H9 (cell line): ENCODE measurements at regions not wholly inside any gene's neighbourhood (a gene's known extent, or its start where the extent isn't known, plus 50 kb on each side); places are given as distances from the start of the nearest gene placed in this dataset.

Experiments used
- DNase-seq: peaks from one replicate; pipeline ENCODE4 v3.0.0-alpha.2; 2017
- H2AFZ ChIP-seq: one replicate; pipeline ENCODE4 v1.6.1; 2013; ENCODE audit warnings: mild to moderate bottlenecking, low read length, control low read depth, moderate library complexity
- H2AK5ac ChIP-seq: 2 replicates; pipeline ENCODE4 v1.6.1; 2013; ENCODE audit warnings: low read length, control low read depth, mixed read lengths; ENCODE audit not compliant: insufficient read length
- H2BK120ac ChIP-seq: one replicate; pipeline ENCODE4 v1.6.1; 2013; ENCODE audit warnings: low read depth, mild to moderate bottlenecking, low read length, control low read depth, inconsistent platforms; ENCODE audit not compliant: poor library complexity, severe bottlenecking
- H2BK12ac ChIP-seq: 2 replicates; pipeline ENCODE4 v1.6.1; 2013; ENCODE audit warnings: low read length, control low read depth, mixed read lengths, low read depth; ENCODE audit not compliant: insufficient read length
- H2BK15ac ChIP-seq: 2 replicates; pipeline ENCODE4 v1.6.1; 2013; ENCODE audit warnings: low read depth, low read length, control low read depth
- H2BK20ac ChIP-seq: one replicate; pipeline ENCODE4 v1.6.1; 2013; ENCODE audit warnings: low read depth, mild to moderate bottlenecking, low read length, control low read depth, inconsistent platforms; ENCODE audit not compliant: poor library complexity, severe bottlenecking
- H2BK5ac ChIP-seq: 2 replicates; pipeline ENCODE4 v1.6.1; 2013; ENCODE audit warnings: low read length, control low read depth, mixed read lengths; ENCODE audit not compliant: insufficient read length
- H3K14ac ChIP-seq: 2 replicates; pipeline ENCODE4 v1.6.1; 2013; ENCODE audit warnings: low read length, control low read depth; ENCODE audit not compliant: insufficient read depth
- H3K18ac ChIP-seq: 2 replicates; pipeline ENCODE4 v1.6.1; 2013; ENCODE audit warnings: low read depth, mild to moderate bottlenecking, mixed read lengths, low read length, control low read depth; ENCODE audit not compliant: insufficient read length
- H3K23ac ChIP-seq: 2 replicates; pipeline ENCODE4 v1.6.1; 2013; ENCODE audit warnings: low read length, control low read depth, mixed read lengths, low read depth; ENCODE audit not compliant: insufficient read length
- H3K23me2 ChIP-seq: 2 replicates; pipeline ENCODE4 v1.6.1; 2013; ENCODE audit warnings: low read depth, mild to moderate bottlenecking, mixed read lengths, low read length, control low read depth; ENCODE audit not compliant: insufficient read length, poor library complexity, severe bottlenecking
- H3K27ac ChIP-seq: 2 replicates; pipeline ENCODE4 v1.5.1; 2013; ENCODE audit warnings: low read length, control low read depth, mixed read lengths, low read depth; ENCODE audit not compliant: insufficient read length
- H3K27me3 ChIP-seq: 2 replicates; pipeline ENCODE4 v1.6.1; 2013; ENCODE audit warnings: low read length, control low read depth, inconsistent platforms; ENCODE audit not compliant: insufficient read depth
- H3K4ac ChIP-seq: 2 replicates; pipeline ENCODE4 v1.6.1; 2013; ENCODE audit warnings: low read depth, mild to moderate bottlenecking, control low read depth, inconsistent platforms, low read length, moderate library complexity
- H3K4me1 ChIP-seq: 2 replicates; pipeline ENCODE4 v1.6.1; 2013; ENCODE audit warnings: low read length, control low read depth, inconsistent platforms; ENCODE audit not compliant: insufficient read depth
- H3K4me2 ChIP-seq: 2 replicates; pipeline ENCODE4 v1.6.1; 2013; ENCODE audit warnings: low read length, control low read depth, mixed read lengths; ENCODE audit not compliant: insufficient read length, insufficient read depth
- H3K56ac ChIP-seq: 2 replicates; pipeline ENCODE4 v1.6.1; 2013; ENCODE audit warnings: low read depth, mild to moderate bottlenecking, mixed read lengths, low read length, control low read depth; ENCODE audit not compliant: insufficient read length
- H3K79me1 ChIP-seq: 2 replicates; pipeline ENCODE4 v1.6.1; 2013; ENCODE audit warnings: low read depth, mild to moderate bottlenecking, moderate library complexity, low read length, control low read depth, inconsistent platforms; ENCODE audit not compliant: insufficient read depth, poor library complexity, severe bottlenecking
- H3K79me2 ChIP-seq: 2 replicates; pipeline ENCODE4 v1.6.1; 2013; ENCODE audit warnings: low read length, control low read depth, inconsistent platforms; ENCODE audit not compliant: insufficient read depth
- H3K9ac ChIP-seq: 2 replicates; pipeline ENCODE4 v1.6.1; 2013; ENCODE audit warnings: low read length, control low read depth, mixed read lengths; ENCODE audit not compliant: insufficient read length; ENCODE audit errors: extremely low read depth
- H3K9me3 ChIP-seq: one replicate; pipeline ENCODE4 v1.6.1; 2013; ENCODE audit warnings: low read depth, low read length, inconsistent platforms; ENCODE audit not compliant: control insufficient read depth
- H3T11ph ChIP-seq: one replicate; pipeline ENCODE4 v1.6.1; 2013; ENCODE audit warnings: mild to moderate bottlenecking, low read length, control low read depth, inconsistent platforms
- H4K20me1 ChIP-seq: one replicate; pipeline ENCODE4 v1.6.1; 2013; ENCODE audit not compliant: control insufficient read depth, insufficient read length, insufficient read depth
- H4K5ac ChIP-seq: 2 replicates; pipeline ENCODE4 v1.6.1; 2013; ENCODE audit warnings: low read depth, mild to moderate bottlenecking, mixed read lengths, low read length, control low read depth; ENCODE audit not compliant: insufficient read length
- H4K8ac ChIP-seq: replicated peaks from 2 replicates; pipeline ENCODE4 v1.6.1; 2013; ENCODE audit warnings: low read length, control low read depth, mixed read lengths, low read depth; ENCODE audit not compliant: insufficient read length
- H4K91ac ChIP-seq: 2 replicates; pipeline ENCODE4 v1.6.1; 2013; ENCODE audit warnings: low read depth, mild to moderate bottlenecking, moderate library complexity, mixed read lengths, low read length, control low read depth; ENCODE audit not compliant: insufficient read length
- H3K27ac Mint-ChIP-seq, 3 experiments: 2 replicates in 2 of 3; 3 replicates in 1 of 3; pipeline ENCODE4 v1.8.0; 2020 to 2021; ENCODE audit warnings: mixed read lengths in 3 of 3, mild to moderate bottlenecking in 1 of 3, moderate library complexity in 1 of 3
- H3K27me3 Mint-ChIP-seq: 2 replicates; pipeline ENCODE4 v1.8.0; 2021; ENCODE audit warnings: low read depth, mild to moderate bottlenecking, moderate library complexity, mixed read lengths
- H3K36me3 Mint-ChIP-seq, 3 experiments: 2 replicates in 2 of 3; 3 replicates in 1 of 3; pipeline ENCODE4 v1.8.0; 2020 to 2021; ENCODE audit warnings: low read depth in 3 of 3, mixed read lengths in 3 of 3; ENCODE audit not compliant: insufficient read depth in 1 of 3
- H3K4me1 Mint-ChIP-seq, 2 experiments: 2 replicates each; pipeline ENCODE4 v1.8.0; 2020; ENCODE audit warnings: mixed read lengths in 2 of 2
- H3K4me3 Mint-ChIP-seq, 2 experiments: 2 replicates in 1 of 2; 3 replicates in 1 of 2; pipeline ENCODE4 v1.8.0; 2020 to 2021; ENCODE audit warnings: mild to moderate bottlenecking in 2 of 2, mixed read lengths in 2 of 2, moderate library complexity in 1 of 2
- H3K9me3 Mint-ChIP-seq, 2 experiments: 2 replicates in 1 of 2; 3 replicates in 1 of 2; pipeline ENCODE4 v1.8.0; 2020; ENCODE audit warnings: mild to moderate bottlenecking in 2 of 2, mixed read lengths in 2 of 2, moderate library complexity in 1 of 2
- WGBS: extraction: QIAGEN DNeasy Blood & Tissue Kit; methylation state at CpG from one replicate; pipeline ENCODE4 v1.1.7; 2013; ENCODE audit warnings: missing lambda C conversion rate, low lambda C conversion rate, mixed read lengths; ENCODE audit not compliant: insufficient read length; ENCODE audit errors: extremely low coverage; 5-methylcytosine and 5-hydroxymethylcytosine counted together
- TF ChIP-seq, protein P1 (sequence below): fragments of 200-600 bp; sonication (generic); conservative IDR thresholded peaks from 3 replicates; pipeline ENCODE4 v1.8.0; 2021; ENCODE audit warnings: antibody characterized with exemption, mild to moderate bottlenecking

DNA sequence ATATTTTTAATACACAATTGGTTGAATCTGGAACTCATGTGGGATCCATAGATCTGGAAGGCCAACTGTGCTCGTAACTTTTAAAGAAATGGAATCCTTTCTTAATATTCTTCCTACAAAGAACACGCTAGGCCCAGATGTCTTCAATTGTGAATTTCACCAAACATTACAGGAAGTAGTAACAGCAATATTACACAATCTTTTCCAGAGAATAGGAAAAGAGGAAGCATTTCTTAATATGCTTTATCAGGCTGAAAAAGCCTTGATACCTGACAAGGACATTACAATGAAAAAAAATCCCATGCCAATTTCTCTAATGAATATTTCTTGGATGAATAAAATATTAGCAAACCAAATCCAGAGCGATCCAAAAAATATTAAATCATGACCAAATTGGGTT lies 80.3 kb upstream of the HAAO start:
- Histone ChIP-seq H3K4ac (no peak overlapping the region), H2BK5ac (no peak overlapping the region), H3K56ac (no peak overlapping the region), H2BK12ac (no peak overlapping the region), H2AK5ac (no peak overlapping the region), H3K18ac (no peak overlapping the region), H2BK120ac (no peak overlapping the region), H3K14ac (no peak overlapping the region), H4K91ac (no peak overlapping the region), H4K5ac (no peak overlapping the region), H4K20me1 (no peaks in the 10 kb centered on the region), H3K27ac (no peak overlapping the region), H2AFZ (no peak overlapping the region), H3K23ac (no peak overlapping the region), H3T11ph (no peak overlapping the region), H4K8ac (no peak overlapping the region), H3K79me1 (no peaks in the 10 kb centered on the region), H3K4me1 (no peaks in the 10 kb centered on the region), H3K9ac (no peak overlapping the region), H2BK15ac (no peak overlapping the region), H3K79me2 (no peaks in the 10 kb centered on the region), H3K9me3 (peaks cover 4% of the 10 kb centered on the region), H3K23me2 (no peaks in the 10 kb centered on the region), H3K4me2 (no peak overlapping the region), H3K27me3 (no peaks in the 10 kb centered on the region), H2BK20ac (no peak overlapping the region)
- Mint-ChIP-seq H3K9me3 (peaks cover 11 to 15% of the 10 kb centered on the region in 2 experiments), H3K4me1 (peaks cover 0 to 4% of the 10 kb centered on the region in 2 experiments; a peak in 1 of 4 replicates), H3K4me3 (no peak overlapping the region), H3K27ac (no peak overlapping the region), H3K36me3 (peaks cover 0 to 14% (median 6%) of the 10 kb centered on the region in 3 experiments; a peak in 5 of 7 replicates), H3K27me3 (no peaks in the 10 kb centered on the region; the same call in 1 of the 2 replicates)
- TF ChIP-seq, protein P1, sequence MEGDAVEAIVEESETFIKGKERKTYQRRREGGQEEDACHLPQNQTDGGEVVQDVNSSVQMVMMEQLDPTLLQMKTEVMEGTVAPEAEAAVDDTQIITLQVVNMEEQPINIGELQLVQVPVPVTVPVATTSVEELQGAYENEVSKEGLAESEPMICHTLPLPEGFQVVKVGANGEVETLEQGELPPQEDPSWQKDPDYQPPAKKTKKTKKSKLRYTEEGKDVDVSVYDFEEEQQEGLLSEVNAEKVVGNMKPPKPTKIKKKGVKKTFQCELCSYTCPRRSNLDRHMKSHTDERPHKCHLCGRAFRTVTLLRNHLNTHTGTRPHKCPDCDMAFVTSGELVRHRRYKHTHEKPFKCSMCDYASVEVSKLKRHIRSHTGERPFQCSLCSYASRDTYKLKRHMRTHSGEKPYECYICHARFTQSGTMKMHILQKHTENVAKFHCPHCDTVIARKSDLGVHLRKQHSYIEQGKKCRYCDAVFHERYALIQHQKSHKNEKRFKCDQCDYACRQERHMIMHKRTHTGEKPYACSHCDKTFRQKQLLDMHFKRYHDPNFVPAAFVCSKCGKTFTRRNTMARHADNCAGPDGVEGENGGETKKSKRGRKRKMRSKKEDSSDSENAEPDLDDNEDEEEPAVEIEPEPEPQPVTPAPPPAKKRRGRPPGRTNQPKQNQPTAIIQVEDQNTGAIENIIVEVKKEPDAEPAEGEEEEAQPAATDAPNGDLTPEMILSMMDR = no peak
- WGBS = no CpG with 5 or more reads among the region's 3 CpGs
- no peak for DNase-seq
